DND-41 (cell line): ENCODE measurements at regions not wholly inside any gene's neighbourhood (a gene's known extent, or its start where the extent isn't known, plus 50 kb on each side); places are given as distances from the start of the nearest gene placed in this dataset.

Experiments used
- ATAC-seq: fragments of 200-7000 bp; cut with Tn5 transposase; 3 replicates; pipeline ENCODE4 v1.9.1; 2021; ENCODE audit warnings: low read depth; ENCODE audit not compliant: insufficient read depth
- DNase-seq: peaks from one replicate; pipeline ENCODE4 v3.0.0-alpha.2; 2020
- H2AFZ ChIP-seq: 2 replicates; pipeline ENCODE4 v1.6.0; 2012; ENCODE audit warnings: low read depth, low read length
- H3K27ac ChIP-seq: 2 replicates; pipeline ENCODE4 v1.5.1; 2012; ENCODE audit warnings: low read length, inconsistent platforms
- H3K27me3 ChIP-seq: fragments of 200-600 bp; sonication (generic); 2 replicates; pipeline ENCODE4 v1.6.0; 2012; ENCODE audit warnings: low read length, mild to moderate bottlenecking, inconsistent platforms; ENCODE audit not compliant: insufficient read depth, poor library complexity
- H3K36me3 ChIP-seq: 2 replicates; pipeline ENCODE4 v1.5.1; 2012; ENCODE audit warnings: low read length, inconsistent platforms; ENCODE audit not compliant: insufficient read depth
- H3K4me1 ChIP-seq: 2 replicates; pipeline ENCODE4 v1.5.1; 2012; ENCODE audit warnings: mild to moderate bottlenecking, low read length; ENCODE audit not compliant: insufficient read depth
- H3K4me2 ChIP-seq: 2 replicates; pipeline ENCODE4 v1.6.0; 2012; ENCODE audit warnings: mild to moderate bottlenecking, moderate library complexity, low read length, inconsistent platforms; ENCODE audit not compliant: insufficient read depth
- H3K4me3 ChIP-seq, 2 experiments: fragments of 200-600 bp in 1 of 2; shearing (Covaris generic) in 1 of 2; 2 replicates each; pipeline ENCODE4 v1.5.1; 2012 to 2016; ENCODE audit warnings: inconsistent platforms in 2 of 2, low read length in 2 of 2, mild to moderate bottlenecking in 2 of 2, low read depth in 1 of 2, moderate library complexity in 1 of 2
- H3K79me2 ChIP-seq: 2 replicates; pipeline ENCODE4 v1.6.0; 2012; ENCODE audit warnings: low read length, inconsistent platforms; ENCODE audit not compliant: insufficient read depth
- H3K9ac ChIP-seq: 2 replicates; pipeline ENCODE4 v1.6.0; 2012; ENCODE audit warnings: low read depth, mild to moderate bottlenecking, inconsistent platforms, low read length, moderate library complexity
- H3K9me3 ChIP-seq: 2 replicates; pipeline ENCODE4 v1.5.1; 2012; ENCODE audit warnings: low read length, moderate library complexity, mild to moderate bottlenecking, inconsistent platforms; ENCODE audit not compliant: insufficient read depth, severe bottlenecking
- H4K20me1 ChIP-seq: 2 replicates; pipeline ENCODE4 v1.6.0; 2012; ENCODE audit warnings: low read length; ENCODE audit not compliant: insufficient read depth
- CTCF ChIP-seq: IDR thresholded peaks from 2 replicates; pipeline ENCODE4 v1.5.1; 2012; ENCODE audit warnings: borderline replicate concordance, low read length, moderate library complexity, mild to moderate bottlenecking; ENCODE audit not compliant: poor library complexity, severe bottlenecking; ENCODE audit errors: extremely low read depth
- EZH2 ChIP-seq: IDR thresholded peaks from 3 replicates; pipeline ENCODE4 v1.6.1; 2012; ENCODE audit warnings: borderline replicate concordance, low read depth, mild to moderate bottlenecking, moderate library complexity, low read length, inconsistent platforms; ENCODE audit not compliant: severe bottlenecking

GRCh38 chr12:127162307-127162706 is 1104.7 kb upstream of the TMEM132C start:
- TF ChIP-seq CTCF (no peak), EZH2 (no peak)
- Histone ChIP-seq H3K9ac (no peak overlapping the region), H3K4me1 (no peaks in the 10 kb centered on the region), H3K4me2 (no peak overlapping the region), H4K20me1 (no peaks in the 10 kb centered on the region), H3K27ac (no peak overlapping the region), H2AFZ (no peak overlapping the region), H3K4me3 (no peak overlapping the region), H3K36me3 (no peaks in the 10 kb centered on the region), H3K9me3 (no peaks in the 10 kb centered on the region), H3K79me2 (no peaks in the 10 kb centered on the region), H3K27me3 (no peaks in the 10 kb centered on the region)
- DNase-seq (no peak), ATAC-seq (no peak)

GRCh38 chr12:127162902-127163301 is 1104.1 kb upstream of the TMEM132C start:
- H2AFZ ChIP-seq: no peak overlapping the region
- H3K9ac ChIP-seq: no peak overlapping the region
- no peak overlapping the region for H3K4me3 ChIP-seq
- H3K4me1 ChIP-seq: no peaks in the 10 kb centered on the region
- DNase-seq: no peak
- H3K36me3 ChIP-seq: no peaks in the 10 kb centered on the region
- H3K27me3 ChIP-seq: no peaks in the 10 kb centered on the region
- H3K79me2 ChIP-seq: no peaks in the 10 kb centered on the region
- H3K9me3 ChIP-seq: no peaks in the 10 kb centered on the region
- no peak for ATAC-seq
- H4K20me1 ChIP-seq: no peaks in the 10 kb centered on the region
- no peak for TF ChIP-seq CTCF
- no peak overlapping the region for H3K4me2 ChIP-seq
- H3K27ac ChIP-seq: no peak overlapping the region

GRCh38 chr12:127165567-127166392 is 1101.2 kb upstream of the TMEM132C start:
- Histone ChIP-seq H3K4me2 (no peak overlapping the region), H2AFZ (no peak overlapping the region), H3K4me3 (no peak overlapping the region), H3K9me3 (no peaks in the 10 kb centered on the region), H3K4me1 (no peaks in the 10 kb centered on the region), H3K79me2 (no peaks in the 10 kb centered on the region), H3K9ac (no peak overlapping the region), H3K27me3 (no peaks in the 10 kb centered on the region), H3K27ac (no peak overlapping the region), H3K36me3 (no peaks in the 10 kb centered on the region), H4K20me1 (no peaks in the 10 kb centered on the region)
- TF ChIP-seq EZH2: no peak
- TF ChIP-seq CTCF: no peak
- DNase-seq (no peak), ATAC-seq (no peak)
